Mucosa of descending colon (tissue), 3 donors: ENCODE measurements at regions not wholly inside any gene's neighbourhood (a gene's known extent, or its start where the extent isn't known, plus 50 kb on each side); places are given as distances from the start of the nearest gene placed in this dataset.
"Not testable (repeated sequence)": the region's sequence is repeated elsewhere in the genome, so short reads cannot be mapped to it uniquely, and the experiment has no call there.

Source experiments
- ATAC-seq: fragments of 200-7000 bp; cut with Tn5 transposase; one replicate; pipeline ENCODE4 v1.9.1; 2020; ENCODE audit warnings: mild to moderate bottlenecking, moderate library complexity
- DNase-seq, 3 donors: peaks; one replicate each; pipeline ENCODE4 v3.0.0-alpha.2; 2020
- H3K36me3 ChIP-seq: fragments of 200-600 bp; one replicate; pipeline ENCODE4 v1.8.0; 2021; ENCODE audit warnings: low read depth, mild to moderate bottlenecking
- H3K4me1 ChIP-seq: fragments of 200-600 bp; one replicate; pipeline ENCODE4 v1.8.0; 2021; ENCODE audit warnings: low read depth, mild to moderate bottlenecking
- H3K4me3 ChIP-seq: fragments of 200-600 bp; one replicate; pipeline ENCODE4 v1.8.0; 2021; ENCODE audit warnings: mild to moderate bottlenecking
- H3K9me3 ChIP-seq: fragments of 200-600 bp; one replicate; pipeline ENCODE4 v1.8.0; 2021; ENCODE audit warnings: mild to moderate bottlenecking
- CTCF ChIP-seq: fragments of 200-600 bp; IDR thresholded peaks from one replicate; pipeline ENCODE4 v1.8.0; 2022; ENCODE audit warnings: antibody characterized with exemption, mild to moderate bottlenecking
- intact Hi-C, 2 donors: fragments of 100-400 bp; cut with DNase I in 1 of 2; cut with micrococcal nuclease in 1 of 2; formaldehyde crosslinking; loops; one replicate each; pipeline versions ENCODE4 v1.11.0 to v1.11.1; 2022; cut with DNase I, micrococcal nuclease
- donor health status: DM: no; HTN: no; CAD: no; lungs with moderate emphysema.
- donor health status: DM: no; HTN: no; CAD: no.
- donor health status: DM: no; HTN: yes; CAD: no.

- DNase-seq (no peak), ATAC-seq (no peak)
- TF ChIP-seq CTCF, result no peak
- intact Hi-C loops, result no loop called here
- Histone ChIP-seq H3K4me3 (no peak overlapping the region), H3K4me1 (no peaks in the 10 kb centered on the region), H3K36me3 (no peaks in the 10 kb centered on the region), H3K9me3 (no peaks in the 10 kb centered on the region)
Measured at GRCh38 chr1:60797351-60797750, 285.0 kb upstream of the NFIA start.

GRCh38 chr1:60791226-60791625, 291.1 kb upstream of the NFIA start:
- ATAC-seq, result no peak
- no peaks in the 10 kb centered on the region for H3K9me3 ChIP-seq
- H3K4me1 ChIP-seq, result no peaks in the 10 kb centered on the region
- intact Hi-C loops, result no loop called here
- DNase-seq, result no peak
- TF ChIP-seq CTCF, result no peak
- no peak overlapping the region for H3K4me3 ChIP-seq
- H3K36me3 ChIP-seq, result no peaks in the 10 kb centered on the region

GRCh38 chr1:60773099-60773498, 309.3 kb upstream of the NFIA start:
- DNase-seq, intact Hi-C loops, ATAC-seq: not testable (repeated sequence)

DNA sequence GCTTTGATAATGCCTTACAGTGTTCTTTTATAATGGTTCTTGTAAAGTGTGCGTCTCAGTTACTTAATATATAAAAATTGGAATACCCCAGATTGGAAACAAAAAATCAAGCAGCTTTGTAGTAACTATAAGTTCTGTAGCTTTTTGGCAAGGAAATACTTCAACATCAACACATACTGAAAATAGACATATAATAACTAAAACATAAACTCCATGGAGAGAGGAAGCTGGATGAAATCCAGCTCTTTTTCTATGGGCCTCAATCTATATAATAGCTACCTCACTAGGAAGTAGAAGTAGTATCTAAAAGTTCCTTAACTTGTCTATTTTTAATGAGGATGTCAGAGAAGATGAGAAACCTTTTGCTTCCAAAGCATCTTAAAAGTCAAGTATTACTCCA, 313.3 kb upstream of the NFIA start:
- no peak for ATAC-seq
- Histone ChIP-seq H3K4me3 (no peak overlapping the region), H3K4me1 (no peaks in the 10 kb centered on the region), H3K36me3 (no peaks in the 10 kb centered on the region), H3K9me3 (no peaks in the 10 kb centered on the region)
- no peak for DNase-seq
- no peak for TF ChIP-seq CTCF
- intact Hi-C loops, result loop anchor here in 1 of 2 donors (10.0 kb wide), 1 partner anchor 484 kb away; no protein-coding TSS in a partner anchor

More at GRCh38 chr1:60773099-60773498, 309.3 kb upstream of the NFIA start:
- H3K36me3 ChIP-seq, H3K4me3 ChIP-seq, H3K9me3 ChIP-seq, H3K4me1 ChIP-seq: not testable (repeated sequence)

DNA sequence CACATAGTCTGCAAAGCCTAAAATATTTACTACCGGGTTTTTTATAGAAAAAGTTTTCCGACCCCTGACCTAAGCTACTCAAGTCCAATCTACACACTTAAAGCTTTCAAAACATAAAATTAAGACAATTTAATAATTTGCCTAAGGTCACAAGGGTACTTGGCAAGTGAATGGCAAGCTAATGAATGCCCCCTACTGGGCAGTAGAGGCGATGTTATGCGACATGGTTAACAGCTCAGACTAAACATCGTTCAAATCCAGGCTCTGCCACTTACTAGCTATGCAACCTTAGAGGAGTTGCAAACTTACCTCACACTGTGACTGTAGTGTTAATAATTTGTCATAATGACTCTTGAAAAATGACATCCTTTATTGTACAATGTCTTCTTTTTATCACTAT, 317.2 kb upstream of the NFIA start:
- H3K36me3 ChIP-seq, result no peaks in the 10 kb centered on the region
- no peaks in the 10 kb centered on the region for H3K9me3 ChIP-seq
- ATAC-seq, result peak; percentile 44
- TF ChIP-seq CTCF, result peak; percentile 24
- DNase-seq, result peak in 1 of 3 donors; percentile 61
- H3K4me3 ChIP-seq, result no peak overlapping the region
- intact Hi-C loops, result loop anchor here in 1 of 2 donors (10.0 kb wide), 1 partner anchor 480 kb away; no protein-coding TSS in a partner anchor
- no peaks in the 10 kb centered on the region for H3K4me1 ChIP-seq

GRCh38 chr1:60764489-60764888, 317.9 kb upstream of the NFIA start:
- ATAC-seq, result no peak
- TF ChIP-seq CTCF, result no peak
- intact Hi-C loops, result loop anchor here in 1 of 2 donors (10.0 kb wide), 1 partner anchor 480 kb away; no protein-coding TSS in a partner anchor
- no peak overlapping the region for H3K4me3 ChIP-seq
- DNase-seq, result no peak
- H3K9me3 ChIP-seq, result no peaks in the 10 kb centered on the region
- H3K36me3 ChIP-seq, result no peaks in the 10 kb centered on the region
- H3K4me1 ChIP-seq, result no peaks in the 10 kb centered on the region
